NCI-H2107 treated with DMSO at 0.1 percent for 48 hours (cell line): ENCODE measurements at regions not wholly inside any gene's neighbourhood (a gene's known extent, or its start where the extent isn't known, plus 50 kb on each side); places are given as distances from the start of the nearest gene placed in this dataset.
"Not testable (repeated sequence)": the region's sequence is repeated elsewhere in the genome, so short reads cannot be mapped to it uniquely, and the experiment has no call there.

Source experiments
- DNase-seq: peaks from one replicate; lab custom pipeline; 2025; ENCODE audit not compliant: unreplicated experiment; lab: John Stamatoyannopoulos, UW

DNA sequence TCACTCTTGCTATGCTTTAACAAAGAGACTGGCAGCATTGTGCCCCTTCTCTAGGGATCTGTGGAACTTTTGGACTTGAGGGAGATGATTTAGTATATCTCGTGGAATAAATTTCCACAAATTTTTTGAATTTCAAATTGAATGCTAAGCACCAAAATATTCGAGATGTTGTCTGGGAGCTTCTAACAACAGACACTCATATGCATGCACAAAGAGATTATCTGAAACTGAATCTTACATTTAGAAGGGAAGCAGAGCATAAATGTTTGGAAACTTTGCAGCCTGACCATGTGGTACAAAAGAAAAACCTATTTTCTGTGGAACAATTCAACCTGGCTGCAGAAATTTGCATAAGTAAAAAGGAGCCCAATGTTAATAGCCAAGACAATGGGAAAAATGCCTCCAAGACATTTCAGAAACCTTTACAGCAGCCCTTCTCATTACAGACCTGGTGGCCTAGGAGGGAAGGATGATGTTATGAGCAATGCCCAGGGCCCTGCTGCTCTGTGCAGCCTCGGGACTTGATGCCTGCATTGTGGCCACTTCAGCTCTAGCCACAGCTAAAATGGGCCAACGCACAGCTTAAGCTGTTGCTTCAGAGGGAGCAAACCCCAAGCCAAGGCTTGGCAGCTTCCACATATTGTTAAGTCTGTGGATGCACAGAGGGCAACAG is 285.8 kb upstream of the FAM174A start:
- DNase-seq, result no peak

DNA sequence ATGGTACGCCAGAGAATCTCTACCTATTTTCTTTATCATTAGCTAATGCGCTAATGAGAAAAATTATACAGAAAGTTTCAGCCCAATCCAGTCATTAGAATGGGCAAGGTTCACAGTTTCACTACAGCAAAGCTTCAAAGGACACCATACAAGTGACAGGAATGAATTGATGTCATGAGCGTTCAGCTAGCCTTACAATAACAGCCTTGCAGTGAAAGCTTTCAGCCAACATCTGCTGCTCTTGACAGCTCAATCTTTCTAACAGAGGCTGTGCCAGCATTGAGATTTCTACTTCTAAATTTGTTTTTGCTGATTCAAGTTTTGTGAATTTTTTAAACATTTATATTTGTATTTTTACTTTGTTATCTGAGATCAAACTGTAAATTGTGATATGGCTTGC is 302.4 kb upstream of the FAM174A start:
- no peak for DNase-seq

DNA sequence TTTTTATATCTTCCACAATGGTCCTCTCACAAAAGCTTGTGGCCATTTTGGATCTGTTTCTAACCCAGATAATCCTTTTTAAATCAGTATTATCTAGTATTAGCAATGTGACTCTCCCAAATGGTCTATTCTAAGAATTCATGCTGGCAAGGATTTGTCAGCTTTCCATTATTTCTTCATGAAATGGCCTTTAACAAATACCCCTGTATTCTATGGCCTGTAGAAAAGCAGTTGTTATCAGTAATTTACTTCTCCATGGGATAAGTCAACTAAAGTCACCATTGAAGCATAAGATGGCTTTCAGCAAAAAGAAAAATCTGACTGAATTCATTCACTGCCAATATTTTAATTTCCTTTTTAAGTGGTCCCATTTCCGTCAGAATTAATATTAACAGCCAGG is 346.4 kb upstream of the FAM174A start:
- DNase-seq, result no peak

DNA sequence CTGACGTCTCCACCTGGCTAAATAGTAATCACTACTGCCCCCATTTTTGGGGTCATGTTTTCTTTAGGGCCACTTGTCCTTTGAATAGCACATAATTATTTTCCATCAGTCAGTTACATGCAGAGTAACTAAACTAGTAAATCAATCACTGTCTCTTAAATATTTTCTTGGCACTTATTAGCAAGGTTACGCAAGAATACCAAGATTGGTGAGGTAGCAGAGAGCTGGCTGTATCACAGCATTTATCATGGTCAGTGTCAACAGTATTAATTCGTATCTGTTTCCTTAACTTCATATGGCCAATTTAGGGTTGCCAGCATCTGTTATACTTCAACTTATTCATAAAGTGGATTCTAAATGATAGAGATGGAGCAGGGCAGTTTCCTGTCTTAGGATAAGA is 346.8 kb upstream of the FAM174A start:
- no peak for DNase-seq

DNA sequence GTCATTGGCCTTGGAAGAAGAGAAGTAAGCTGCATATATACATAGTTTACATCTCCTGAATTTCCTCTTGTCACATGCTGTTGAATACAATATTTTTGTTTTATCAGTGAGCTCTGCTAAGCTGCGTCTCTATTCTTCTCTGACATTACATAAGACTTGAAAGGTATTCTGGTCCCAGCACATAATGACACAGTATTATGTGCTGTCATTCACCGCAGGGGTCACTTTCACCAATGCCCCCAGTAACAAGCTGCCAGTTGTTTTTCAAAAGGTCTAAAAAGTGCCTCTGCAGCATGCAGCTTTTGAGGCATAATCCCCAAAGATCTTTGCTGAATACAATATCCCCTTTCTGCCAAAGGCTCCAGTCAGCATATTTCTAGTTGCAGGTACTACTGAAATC is 349.0 kb upstream of the FAM174A start:
- no peak for DNase-seq

DNA sequence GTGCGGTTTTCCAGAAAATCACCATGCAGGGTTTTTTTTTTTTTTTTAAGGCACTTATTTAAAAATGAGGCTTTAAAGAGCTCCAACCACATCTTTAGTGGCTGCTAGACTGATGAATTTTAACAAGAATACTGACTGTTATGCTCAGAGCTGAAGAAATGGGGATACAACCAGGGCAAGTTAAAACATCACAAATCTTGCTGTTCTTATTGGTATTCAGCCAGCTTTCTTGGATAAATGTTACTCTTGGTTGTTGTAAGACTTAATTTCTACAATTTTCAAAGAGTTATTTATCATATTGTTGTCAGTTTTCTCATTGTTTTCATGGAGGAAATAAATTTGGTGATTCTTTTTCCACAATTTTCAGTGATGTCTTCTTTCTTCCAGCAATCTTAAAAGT is 352.8 kb upstream of the FAM174A start:
- no peak for DNase-seq

DNA sequence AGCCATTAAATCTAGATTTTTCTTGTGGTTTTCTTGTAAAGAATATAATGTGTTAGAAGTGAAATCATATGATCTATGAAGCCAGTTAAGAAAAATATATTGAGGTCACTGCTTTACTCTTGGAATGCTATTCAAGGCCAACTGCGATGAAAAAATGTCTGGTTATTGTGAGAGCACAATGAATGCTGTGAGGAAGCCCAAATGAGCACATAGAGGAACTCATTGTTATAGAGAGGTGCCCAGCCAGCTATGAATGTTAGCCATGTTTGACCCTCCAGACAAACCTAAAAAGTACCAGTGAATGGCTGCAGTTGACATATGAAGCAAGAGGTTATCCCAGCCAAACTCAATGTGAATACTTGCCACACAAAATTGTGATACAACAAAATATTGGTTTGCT is 359.8 kb upstream of the FAM174A start:
- DNase-seq, result no peak

DNA sequence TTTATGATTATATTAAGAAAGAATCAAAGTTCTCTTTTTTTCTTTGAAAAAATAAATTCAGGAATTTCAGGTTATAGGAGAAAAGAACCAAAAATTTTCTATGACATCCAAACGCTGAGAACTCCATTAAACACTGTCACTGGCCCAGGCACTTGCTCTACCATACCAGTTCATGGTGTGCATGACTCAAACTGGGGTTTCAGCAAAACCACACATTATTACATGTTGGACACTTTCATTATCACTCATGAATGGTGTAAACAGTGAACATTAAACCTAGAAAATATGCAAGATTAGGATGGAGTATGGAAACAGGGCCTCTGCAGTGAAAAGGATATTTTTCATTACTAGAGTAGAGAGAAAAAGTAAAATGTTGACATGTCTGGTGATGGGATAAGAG is 369.9 kb upstream of the FAM174A start:
- no peak for DNase-seq

DNA sequence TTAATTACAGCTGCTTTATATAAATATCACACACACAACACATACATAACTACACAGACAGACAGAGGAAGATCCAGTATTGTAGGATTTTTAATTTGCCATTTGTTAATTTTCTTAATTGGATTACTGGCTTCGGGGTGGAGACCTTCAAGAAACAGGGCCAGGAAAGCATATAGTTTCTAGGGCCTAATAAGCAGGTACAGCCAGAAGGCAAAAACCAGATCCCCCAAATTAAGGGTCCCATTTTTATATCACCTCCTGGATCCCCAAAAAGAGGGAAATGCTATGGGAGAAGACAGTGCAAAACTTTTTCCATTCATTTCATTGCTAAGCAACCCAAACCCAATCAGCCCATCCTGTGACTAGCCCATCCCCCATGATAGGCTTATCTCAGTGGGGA is 373.3 kb upstream of the FAM174A start:
- no peak for DNase-seq

DNA sequence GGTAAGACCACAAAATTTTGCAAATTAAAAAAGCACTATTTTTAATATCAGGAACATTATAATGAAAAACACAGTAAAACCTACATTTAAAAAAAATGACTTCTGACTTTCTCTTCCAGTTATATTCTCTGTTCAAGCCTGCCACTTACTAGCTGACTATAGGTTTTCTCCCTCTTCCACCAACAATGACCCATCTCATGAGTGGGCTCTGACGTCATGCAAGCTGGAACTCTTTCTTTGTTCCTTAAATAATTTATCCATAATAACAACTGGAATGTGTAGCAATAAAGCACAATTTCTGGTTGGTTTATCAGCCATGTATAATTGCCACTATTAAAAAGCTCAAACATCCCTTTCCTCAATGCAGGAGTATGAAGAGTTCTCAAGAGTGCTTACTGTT is 378.1 kb upstream of the FAM174A start:
- DNase-seq, result no peak

DNA sequence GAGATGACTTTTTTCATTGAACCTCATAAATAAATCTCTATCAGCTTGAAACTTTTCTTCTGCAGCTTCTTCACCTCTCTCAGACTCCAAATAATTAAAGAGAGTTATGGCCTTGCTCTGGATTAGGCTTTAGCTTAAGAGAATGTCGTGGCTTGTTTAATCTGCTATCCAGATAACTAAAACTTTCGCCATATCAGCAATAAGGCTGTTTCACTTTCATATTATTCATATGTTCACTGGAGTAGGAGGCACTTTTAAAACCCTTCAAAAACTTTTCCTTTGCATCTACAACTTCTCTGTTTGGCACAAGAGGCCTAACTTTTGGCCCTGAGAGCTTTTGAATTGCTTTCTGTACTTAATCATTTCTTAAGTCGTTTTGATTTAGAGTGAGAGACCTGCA is 386.9 kb upstream of the FAM174A start:
- no peak for DNase-seq

DNA sequence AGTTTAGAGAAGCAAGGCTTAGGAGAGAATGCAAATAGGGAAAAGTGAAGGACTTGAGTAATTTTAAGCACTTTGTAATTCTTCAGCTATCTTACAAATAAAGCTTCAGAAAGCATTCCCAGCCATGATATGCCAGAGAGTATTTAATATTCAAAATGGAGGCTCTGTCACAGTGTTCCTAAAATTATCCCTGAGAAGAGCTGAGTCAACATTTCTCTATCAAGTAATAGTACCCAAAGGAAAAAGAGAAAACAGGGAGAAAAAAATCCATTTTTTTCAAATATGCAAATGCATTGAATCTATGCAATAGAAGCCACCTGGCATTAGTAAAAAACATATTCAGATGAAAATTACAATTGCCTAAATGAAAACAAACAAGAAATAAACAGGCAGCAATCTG is 392.6 kb upstream of the FAM174A start:
- no peak for DNase-seq

DNA sequence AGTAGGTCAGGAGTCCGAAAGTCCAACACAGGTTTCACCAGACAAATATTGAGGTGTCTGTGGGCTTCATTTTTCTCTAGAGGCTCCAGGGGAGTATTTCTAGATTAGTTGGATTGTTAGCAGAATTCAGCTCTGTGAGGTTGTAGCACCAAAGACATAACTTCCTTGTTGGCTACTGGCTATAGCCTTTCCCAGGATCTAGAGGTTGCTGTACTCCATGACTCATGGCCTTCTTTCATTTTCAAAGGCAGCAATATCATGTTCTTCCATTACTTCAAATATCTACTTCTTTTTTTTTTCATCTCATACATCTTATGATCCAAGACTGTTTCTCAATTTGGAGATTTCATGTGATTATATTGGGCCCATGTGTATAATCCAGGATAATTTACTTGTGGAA is 404.0 kb upstream of the FAM174A start:
- DNase-seq, result no peak

DNA sequence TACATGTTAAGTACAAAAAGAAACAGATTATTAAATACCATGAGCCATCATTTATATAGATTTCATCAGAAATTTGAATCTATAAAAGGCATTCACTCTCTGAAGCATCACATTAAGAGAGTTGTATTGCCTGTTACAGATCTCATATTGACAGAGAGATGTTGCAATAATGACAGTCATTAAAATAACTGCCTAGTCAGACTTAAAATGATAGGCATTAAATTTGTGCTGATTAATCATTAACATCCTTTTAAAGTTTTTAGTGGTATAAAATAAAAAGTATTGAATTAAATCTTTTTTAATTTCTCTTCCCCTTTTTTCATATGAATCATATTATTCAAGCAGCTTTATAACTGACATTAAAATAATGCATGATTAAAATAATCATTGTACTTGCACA is 404.9 kb upstream of the FAM174A start:
- no peak for DNase-seq

DNA sequence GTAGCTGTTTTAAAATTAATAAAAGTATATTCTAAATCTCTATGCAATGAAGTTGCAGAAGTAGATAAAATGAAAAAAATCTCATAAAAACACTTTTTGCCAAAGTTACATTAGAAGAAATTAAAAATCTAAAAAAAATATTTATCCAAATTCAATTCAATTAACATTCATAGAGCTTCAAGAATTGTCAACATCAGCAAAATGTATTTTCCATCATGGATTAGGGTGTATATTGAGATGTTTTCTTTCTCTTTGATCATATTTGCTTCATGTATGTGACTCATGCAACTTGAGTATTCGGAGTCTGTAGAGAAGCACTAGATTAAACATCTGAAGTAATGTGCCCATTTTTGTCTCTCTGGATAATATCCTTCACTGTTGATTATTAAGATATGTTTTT is 415.3 kb upstream of the FAM174A start:
- no peak for DNase-seq

DNA sequence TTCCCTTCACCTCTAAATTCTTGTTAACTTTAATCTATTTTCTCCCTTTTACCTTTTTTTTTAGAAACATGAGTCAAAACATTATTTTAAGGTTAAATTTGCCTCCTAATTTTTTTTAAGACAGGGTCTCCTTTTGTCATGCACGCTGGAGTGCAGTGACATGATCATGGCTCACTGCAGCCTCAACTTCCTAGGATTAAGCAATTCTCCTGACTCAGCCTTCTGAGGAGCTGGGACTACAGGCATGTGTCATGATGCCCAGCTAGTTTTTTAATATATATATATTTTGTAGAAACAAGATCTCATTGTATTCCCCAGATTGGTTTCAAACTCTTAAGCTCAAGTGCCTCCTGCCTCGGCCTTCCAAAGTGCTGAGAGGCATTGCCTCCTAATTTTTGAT is 424.7 kb upstream of the FAM174A start:
- DNase-seq, result no peak

DNA sequence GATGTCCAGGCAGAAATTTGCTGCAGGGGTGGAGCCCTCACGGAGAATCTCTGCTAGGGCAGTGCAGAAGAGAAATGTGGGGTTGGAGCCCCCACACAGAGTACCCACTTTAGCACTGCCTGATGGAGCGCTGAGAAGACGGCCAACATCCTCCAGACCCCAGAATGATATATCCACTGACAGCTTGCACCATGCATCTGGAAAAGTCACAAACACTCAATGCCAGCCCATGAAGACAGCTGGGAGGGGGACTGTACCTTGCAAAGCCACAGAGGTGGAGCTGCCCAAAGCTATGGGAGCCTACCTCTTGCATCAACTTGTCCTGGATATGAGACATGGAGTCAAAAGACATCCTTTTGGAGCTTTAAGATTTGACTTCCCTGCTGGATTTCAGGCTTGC is 426.3 kb upstream of the FAM174A start:
- DNase-seq, result no peak

DNA sequence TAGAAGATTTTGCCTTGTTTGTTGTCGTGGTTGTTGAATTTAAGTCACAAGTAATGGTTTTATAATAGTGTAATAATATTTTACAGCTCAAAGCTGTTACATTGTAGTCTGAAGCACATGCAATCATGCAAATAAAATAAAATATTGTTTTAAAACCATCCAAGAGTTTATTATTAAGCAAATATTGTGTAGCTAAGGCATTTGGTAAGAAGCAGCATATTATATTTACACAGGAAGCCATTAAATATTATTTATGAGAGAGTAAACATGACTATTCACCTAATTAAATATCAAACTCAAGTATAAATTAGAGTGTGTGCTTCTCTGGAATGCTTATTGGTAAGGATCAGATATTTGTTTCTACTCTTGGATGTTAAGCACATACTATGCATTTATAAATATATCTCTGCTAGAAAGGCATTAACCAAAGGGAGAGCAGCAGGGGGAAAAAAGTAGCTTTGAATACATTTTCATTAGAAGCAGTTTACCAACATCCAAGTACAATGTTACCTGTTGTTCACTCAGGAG is 431.5 kb upstream of the FAM174A start:
- DNase-seq, result not testable (repeated sequence)

DNA sequence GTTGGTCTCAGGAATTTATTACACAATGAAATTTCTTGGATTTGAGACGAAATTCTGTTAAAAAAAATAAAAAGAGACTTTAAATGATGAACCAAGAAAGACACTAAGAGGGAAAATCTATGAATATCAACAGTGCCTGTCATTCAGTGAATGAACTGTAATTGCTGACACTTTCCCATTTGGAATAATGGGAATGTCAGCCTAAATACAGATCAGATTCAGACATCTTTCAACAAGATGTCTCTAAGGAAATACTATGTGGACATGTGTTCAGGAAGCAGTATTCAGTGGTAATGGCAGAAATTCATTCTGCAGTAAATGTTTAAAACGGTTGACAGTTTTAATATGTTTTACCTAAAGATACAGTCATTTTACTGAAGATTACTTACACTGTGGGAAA is 433.7 kb upstream of the FAM174A start:
- DNase-seq, result not testable (repeated sequence)

DNA sequence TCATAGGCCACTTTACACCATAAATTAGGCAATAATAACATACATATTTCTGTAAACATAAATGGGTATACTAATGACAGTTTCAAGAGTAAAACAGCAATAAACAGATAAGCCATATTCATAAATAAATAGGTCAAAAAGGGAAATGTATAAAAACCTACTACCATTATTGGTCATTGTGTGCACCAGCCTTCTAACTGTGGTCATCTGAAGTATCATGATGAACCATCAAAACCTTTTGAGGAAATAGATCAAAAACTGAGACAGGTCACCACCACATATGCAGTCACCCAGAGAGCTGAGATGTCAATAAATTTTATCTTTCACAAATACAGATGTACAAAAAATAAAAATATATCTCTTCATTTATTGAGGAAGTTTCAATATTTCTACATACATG is 438.8 kb upstream of the FAM174A start:
- not testable (repeated sequence) for DNase-seq

DNA sequence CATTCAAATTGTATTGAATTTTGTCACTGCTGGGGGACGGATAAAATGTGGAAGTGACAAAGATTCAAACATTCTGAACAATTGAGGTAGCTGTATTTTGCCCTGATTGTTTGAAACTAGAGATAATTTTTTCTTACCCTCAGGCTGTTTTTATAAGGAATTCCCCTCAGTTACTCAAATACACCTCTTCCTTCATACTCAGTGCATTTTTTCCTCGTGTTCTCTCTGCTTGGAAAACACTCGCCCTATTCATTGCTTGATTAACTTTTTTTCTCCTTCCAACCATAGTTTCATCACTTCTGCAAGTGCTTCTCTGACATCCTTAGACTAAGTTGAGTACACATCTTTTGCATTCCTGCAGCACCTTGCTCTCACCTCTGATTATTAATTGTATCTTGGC is 454.5 kb upstream of the FAM174A start:
- DNase-seq, result not testable (repeated sequence)

DNA sequence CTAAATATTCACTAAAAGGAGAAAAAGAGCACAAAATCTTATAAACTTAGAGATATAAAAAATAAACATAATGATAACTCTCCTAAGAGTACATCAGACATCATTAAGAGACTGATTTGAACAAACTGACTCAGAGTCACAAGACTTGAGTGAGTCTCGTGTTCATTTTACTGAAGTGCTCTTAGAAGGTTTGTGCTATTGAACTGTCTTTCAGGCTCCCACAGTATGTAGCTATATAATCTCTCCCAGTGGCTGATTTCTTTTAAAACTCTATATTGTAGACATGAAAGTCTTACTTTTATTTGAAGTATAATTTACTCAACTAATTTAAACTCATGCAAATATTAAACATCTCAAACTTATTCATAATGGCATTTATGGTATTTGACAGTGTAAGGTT is 456.0 kb upstream of the FAM174A start:
- not testable (repeated sequence) for DNase-seq

DNA sequence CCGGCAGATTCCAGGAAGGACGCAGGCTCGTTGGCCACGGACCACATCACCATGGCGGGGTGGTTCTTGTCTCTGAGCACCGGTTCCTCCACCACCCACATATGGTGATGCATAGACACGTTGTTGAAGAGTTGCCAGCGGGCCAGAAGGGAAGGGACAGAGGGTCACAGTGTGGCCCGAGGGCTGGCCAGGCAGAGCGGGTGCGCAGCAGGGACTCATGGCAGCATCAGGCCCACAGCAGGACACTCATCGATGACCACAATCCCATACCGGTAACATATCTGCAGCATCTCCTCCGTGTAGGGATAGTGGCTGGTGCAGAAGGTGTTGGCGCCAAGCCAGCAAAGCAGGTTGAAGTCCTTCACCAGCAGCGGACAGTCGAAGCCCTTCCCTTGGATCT is 469.2 kb upstream of the FAM174A start:
- DNase-seq, result not testable (repeated sequence)
